DMS53 (cell line): ENCODE measurements at regions not wholly inside any gene's neighbourhood (a gene's known extent, or its start where the extent isn't known, plus 50 kb on each side); places are given as distances from the start of the nearest gene placed in this dataset.

Experiments
- DNase-seq: peaks from one replicate; lab custom pipeline; 2025; lab: John Stamatoyannopoulos, UW

- DNase-seq: no peak
Measured at GRCh38 chr19:16000024-16000663, 51.3 kb downstream of the OR10H4 start.

DNA sequence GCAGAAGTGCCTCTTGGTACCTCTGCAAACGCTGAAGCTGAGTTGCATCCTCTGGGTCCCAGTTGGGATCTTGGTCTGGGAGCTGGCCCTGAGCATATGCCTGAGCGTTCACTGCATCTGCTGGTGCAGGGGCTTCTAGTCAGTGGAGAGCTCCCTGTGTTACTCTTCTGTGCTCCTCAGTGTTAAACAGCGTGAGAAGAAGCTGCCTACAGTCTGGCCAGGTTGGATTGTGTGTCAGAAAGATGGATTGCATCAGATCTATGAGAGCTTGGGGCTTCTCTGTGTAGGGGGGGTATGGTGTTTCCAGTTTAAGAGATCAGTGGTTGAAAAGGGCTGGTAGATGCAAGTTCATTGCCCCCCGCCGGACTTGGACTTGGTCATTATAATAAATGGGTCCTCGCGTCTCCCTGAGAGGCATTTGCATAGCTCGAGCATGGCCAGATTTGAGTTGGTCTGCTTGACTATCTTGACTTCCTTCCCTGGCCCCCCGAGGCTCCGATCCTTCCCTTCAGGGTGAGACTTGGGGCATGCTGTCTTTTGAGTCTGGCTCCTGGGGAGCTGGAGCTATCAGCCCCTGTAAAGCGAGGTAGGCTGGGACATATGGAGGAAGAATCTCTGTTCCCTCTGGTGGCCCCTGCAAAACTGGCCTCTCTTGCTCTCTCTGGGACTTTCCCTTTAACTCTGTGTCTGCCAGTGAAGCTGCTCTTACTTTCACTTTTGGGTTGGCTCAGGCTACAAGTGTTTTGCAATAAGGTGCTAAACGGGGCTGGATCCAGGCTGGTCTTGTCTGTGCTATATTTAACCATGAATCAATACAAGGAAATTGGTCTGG is 52.9 kb downstream of the OR10H4 start:
- DNase-seq: no peak

DNA sequence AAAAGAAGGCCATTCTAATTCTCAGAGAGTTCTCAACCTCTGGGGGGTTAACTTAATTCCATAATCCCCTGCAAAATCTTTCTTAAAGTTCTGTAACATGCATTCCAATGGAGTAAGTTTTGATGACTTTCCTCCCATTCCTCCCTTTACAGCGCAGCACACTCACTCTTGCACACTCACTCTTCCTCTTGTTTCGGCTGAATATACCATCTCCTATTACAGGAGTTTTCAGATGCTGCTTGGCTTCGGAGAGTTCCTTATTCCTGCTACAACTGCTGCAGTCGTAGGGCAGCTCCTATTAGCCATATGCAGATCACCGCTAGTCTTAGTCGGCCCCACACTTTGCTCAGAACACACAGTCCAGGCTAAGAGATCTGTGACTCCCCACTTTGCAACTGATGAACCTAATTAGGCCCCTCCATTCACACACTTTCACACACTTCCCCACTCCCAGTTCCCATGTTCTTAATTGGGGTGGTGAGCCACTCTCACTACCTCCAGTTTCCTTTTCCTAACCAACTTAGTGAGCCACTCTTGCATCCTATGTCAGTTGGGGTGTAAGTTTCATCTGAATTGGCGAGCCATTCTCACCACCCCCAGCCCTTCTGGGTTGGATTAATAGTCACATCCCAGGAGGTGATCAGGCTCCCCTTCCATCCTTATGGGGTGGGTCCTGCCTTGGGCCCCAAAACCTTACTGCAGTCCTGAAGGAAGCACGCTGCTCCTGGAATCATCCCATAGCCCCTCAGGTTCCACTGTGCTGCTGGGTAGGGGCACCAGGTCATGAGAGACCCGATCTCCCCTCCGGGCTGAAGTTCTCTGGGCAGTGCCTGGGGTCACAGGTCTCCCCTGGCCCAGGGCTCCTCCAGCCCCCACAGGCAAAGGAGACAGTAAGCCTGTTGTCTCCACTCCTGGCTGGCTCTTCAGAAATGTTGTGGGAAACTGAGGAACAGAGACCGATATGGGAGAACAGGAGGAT is 53.9 kb downstream of the OR10H4 start:
- DNase-seq: no peak

- no peak for DNase-seq
Measured at GRCh38 chr19:16003391-16003790, 54.6 kb downstream of the OR10H4 start.

DNA sequence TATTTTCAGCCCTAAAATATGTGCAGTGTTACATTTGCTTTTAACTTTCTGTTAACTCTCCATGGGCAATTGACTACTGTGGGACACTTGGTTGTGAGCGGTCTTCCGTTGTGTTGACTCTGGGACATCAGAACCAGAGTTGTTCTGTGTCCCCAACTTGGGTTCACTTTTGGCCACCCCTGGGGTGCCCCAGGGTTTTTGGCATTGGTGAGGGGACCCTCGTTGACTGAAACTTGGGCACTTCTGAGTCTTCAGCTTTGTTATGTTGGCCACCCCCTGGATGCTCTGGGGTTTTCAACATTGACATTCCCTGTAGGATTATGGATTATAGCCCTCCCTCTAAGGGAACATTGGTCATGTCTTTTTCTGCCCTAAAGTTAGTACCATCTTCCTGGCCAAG is 57.1 kb downstream of the OR10H4 start:
- DNase-seq: no peak

- DNase-seq: no peak
Measured at GRCh38 chr19:16012552-16012951, 63.7 kb upstream of the TPM4 start.

DNA sequence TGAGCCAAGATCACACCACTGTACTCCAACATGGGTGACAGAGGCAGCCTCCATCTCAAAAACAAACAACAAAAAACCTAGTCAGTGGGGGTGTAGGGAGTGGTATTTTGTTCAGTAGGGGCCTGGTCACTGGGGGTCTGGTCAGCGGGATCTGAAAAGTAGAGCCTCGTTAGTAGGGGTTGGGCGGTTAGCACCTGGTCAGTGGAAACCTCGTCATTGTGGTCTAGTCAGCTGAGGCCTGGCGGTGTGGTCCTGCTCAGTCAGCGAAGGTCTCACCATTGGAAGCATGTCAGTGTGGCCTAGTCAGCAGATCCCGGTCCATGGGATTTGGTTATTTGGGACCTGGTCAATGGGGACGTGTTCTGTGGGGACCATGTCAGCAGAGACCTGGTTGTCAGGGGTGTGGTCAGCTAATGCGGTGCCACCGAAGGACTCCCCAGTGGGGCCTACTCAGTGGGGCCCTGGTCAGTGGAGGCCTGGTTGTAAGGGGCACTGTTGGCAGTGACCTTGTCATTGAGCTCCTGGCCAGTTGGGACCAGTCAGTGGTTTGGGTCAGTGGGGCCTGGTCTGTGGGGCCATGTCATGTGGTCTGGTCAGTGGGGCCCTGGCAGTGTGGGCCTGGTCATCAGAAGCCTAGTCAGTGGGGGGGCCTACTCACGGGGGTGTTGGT is 63.0 kb upstream of the TPM4 start:
- no peak for DNase-seq

GRCh38 chr19:16013851-16014840 is 62.1 kb upstream of the TPM4 start:
- DNase-seq: no peak

- no peak for DNase-seq
Measured at GRCh38 chr19:16014923-16015804, 61.1 kb upstream of the TPM4 start.

GRCh38 chr19:16015805-16016173 is 60.5 kb upstream of the TPM4 start:
- DNase-seq: no peak

GRCh38 chr19:16016226-16017137 is 59.8 kb upstream of the TPM4 start:
- DNase-seq: no peak

GRCh38 chr19:16017138-16017490 is 59.2 kb upstream of the TPM4 start:
- no peak for DNase-seq

DNA sequence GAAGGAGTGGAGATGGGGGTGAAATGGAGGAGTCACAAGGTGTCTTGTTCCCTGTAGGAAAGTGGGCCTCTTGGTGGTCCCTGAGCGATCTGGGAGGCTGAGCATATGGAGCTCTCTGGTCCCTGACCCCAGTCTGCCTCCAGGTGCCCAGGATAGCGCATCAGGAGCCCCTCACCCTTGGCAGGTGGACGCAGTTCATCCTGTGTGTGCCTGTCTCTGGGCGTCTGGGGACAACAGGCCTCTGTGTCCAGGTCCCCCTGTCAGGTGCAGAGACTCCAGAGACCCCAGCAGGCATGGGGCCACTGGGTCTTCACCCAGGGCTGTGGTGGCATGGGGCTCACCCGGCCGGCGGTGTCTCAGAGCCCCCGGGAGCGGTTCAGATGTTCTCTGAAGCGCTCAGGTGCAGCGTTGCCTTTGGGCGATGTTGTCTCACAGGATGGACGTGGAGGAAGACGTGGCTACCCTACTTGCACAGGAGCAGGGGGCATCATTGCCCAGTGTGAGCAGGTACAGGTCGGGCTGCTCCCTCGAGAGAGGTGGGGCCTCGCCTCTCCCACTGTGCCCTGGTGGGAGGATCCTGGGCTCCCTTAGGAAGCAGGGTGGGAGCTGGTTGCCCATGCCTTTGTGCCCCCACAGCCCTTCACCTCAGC is 58.1 kb upstream of the TPM4 start:
- no peak for DNase-seq

DNA sequence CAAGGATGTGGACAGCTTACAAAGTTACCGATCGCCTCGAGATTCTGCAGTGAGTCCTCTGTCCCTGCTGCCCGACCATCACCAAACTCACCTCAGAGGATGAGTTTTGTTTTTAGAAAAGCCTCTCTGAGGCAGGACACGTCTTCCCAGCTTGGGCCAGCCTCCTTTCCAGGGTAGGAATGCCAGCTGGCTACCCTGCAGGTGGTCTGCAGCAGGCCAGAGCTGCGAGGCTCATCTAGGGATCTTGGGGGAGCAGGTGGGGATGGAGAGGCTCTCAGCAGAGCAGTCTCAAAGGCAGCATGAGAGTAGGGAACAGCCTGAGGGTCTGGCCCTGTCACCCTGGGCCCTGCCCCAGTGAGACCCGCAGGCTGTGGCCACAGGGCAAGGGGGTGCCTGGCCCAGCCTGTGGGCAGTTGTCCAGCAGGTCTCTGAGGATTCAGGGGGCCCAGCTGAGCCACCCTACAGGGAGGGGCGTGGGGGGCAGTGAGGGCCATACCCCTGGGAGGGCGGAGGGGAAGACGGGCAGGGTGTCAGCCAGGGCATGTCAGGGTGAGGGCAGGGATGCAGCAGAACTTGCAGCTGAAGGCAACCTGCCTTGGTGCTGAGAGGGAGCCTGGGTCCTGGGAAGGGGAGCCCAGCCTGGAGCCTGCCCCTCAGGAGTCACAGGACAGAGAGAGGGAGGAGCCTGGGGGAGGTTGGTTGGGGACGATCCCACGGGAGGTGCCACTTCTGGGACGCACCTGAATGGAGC is 57.3 kb upstream of the TPM4 start:
- DNase-seq: no peak

DNA sequence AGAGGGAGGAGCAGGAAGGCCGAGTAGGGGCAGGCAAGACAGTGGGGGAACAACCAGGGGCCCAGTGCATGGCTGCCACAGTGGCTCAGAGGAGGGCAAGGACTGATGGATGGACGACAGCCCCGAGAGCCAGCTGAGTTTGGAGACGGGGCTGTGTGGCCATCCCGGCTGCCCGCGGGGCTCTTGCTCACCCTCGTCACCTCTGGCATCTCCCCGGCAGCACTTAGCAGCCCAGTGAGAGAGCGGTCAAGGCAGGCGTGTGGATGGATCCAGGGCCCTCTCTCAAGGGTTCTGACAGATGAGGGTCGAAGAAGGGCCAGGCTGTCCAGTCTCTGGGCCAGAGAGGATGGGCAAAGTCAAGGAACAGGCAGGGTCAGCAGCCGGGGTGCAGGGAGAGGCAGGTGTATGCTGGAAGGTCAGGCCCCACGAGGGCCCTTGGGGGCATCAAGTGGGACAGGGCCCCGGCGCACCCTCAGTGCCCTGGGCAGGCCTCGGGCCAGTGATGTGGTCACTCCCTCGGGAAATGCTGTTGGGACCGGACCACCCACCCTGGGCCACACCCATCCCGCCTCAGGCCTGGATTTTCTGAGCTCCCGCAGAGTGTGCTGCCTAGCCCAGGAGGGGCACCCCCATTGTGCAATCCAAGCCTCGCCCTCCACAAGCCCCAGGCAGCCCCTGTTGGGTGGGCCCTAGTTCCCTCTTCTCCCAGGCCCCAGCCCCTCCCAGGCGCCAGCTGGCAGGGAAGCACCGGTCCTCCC is 56.4 kb upstream of the TPM4 start:
- no peak for DNase-seq

DNA sequence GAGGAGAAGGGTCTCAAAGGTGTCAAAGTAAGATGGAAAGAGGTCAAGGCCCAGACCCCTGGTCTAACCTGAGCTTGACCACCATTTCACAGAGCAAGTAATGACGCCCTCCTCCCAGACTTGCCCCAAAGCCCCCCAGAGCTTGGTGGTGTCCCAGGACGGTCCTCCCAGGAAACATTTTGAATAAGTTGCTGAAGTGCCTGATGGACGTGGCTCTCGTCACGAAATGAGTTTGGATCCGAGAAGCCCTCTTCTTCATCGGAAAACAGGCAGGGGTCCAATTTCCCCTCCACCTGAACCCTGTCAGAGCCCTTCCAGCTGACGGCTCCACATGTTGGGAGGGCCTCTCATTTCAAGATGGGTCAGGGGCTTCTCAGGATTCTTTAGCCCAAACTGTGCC is 54.5 kb upstream of the TPM4 start:
- DNase-seq: no peak

- no peak for DNase-seq
Measured at GRCh38 chr19:16022251-16022650, 54.0 kb upstream of the TPM4 start.
